ENCODE measurements at regions not wholly inside any gene's neighbourhood (a gene's known extent, or its start where the extent isn't known, plus 50 kb on each side); places are given as distances from the start of the nearest gene placed in this dataset.

DNA sequence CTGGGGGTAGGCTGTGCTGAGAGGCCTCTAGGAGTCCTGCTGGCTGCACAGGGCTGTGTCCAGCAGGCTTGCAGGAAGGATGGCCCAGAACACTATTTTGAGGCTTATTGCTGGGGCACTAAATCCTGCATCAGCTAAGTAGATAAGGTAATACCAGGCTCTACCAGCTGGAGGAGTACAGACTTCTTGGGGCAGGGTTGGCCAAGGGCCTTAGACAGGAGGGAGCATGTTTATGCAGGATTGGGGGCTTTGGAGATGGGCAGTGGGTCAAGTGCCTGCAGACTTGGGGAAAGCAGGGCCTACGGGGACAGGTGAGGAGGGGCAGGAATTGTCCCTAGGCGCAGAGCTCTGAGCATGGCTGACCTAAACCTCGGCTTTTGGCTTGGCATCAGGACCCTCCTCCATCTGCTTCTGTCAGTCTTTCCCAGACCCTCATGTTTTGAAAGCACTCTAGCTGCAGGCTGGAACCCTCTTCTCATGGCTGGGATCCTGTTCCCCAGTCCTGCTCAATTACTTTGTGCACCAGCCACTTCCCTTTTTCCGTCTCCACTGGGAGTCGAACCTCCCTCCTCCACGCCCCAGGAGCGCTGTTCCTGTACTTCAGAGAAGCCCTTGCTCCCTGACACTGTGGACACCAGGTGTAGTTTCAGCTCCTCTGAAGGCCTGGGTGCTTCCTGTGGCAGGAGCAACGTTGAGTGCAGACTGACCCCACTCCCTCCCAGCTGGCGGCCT is 61.0 kb upstream of the SPTLC1 start:
- Histone ChIP-seq H3K14ac (ENCODE audit: low read length) (peak overlapping the region; percentile 0), H3K4me1 (ENCODE audit: control insufficient read depth in 2 of 2, insufficient read depth in 1 of 2, low read depth in 1 of 2, low read length in 2 of 2) (peaks cover 0 to 9% of the 10 kb centered on the region in 2 donors), H2BK12ac (ENCODE audit: low read length) (no peak overlapping the region), H3K4ac (ENCODE audit: low read length) (no peak overlapping the region), H4K91ac (ENCODE audit: low read depth, low read length, poor library complexity) (no peak overlapping the region), H2BK5ac (ENCODE audit: low read length) (no peak overlapping the region), H3K4me3 (ENCODE audit: low read length in 2 of 2) (no peak overlapping the region), H3K9ac (ENCODE audit: low read depth, low read length, poor library complexity) (no peak overlapping the region), H3K27me3 (ENCODE audit: control insufficient read depth in 3 of 3, insufficient read depth in 3 of 3, low read depth in 1 of 3, low read length in 3 of 3) (peaks cover 0 to 14% (median 0%) of the 10 kb centered on the region in 3 experiments), H3K9me3 (replicated peaks in 1 of 2; ENCODE audit: control insufficient read depth in 2 of 2, insufficient read depth in 1 of 2, low read depth in 1 of 2, low read length in 2 of 2) (peaks cover 2 to 9% of the 10 kb centered on the region in 2 donors), H3K27ac (replicated peaks; ENCODE audit: low read length) (no peak overlapping the region), H4K8ac (ENCODE audit: low read depth, low read length) (no peak overlapping the region), H2BK120ac (ENCODE audit: low read depth, low read length) (no peak overlapping the region), H3K18ac (ENCODE audit: low read length) (peak overlapping the region; percentile 69), H3K36me3 (replicated peaks in 1 of 2; ENCODE audit: control insufficient read depth in 2 of 2, insufficient read depth in 2 of 2, low read length in 2 of 2) (no peaks in the 10 kb centered on the region), H2AK5ac (ENCODE audit: low read depth, low read length) (peak overlapping the region; percentile 48), H2AFZ (ENCODE audit: low read length) (peak overlapping the region; percentile 64), H2BK15ac (ENCODE audit: low read length) (no peak overlapping the region), H3K79me1 (ENCODE audit: low read depth, low read length) (no peaks in the 10 kb centered on the region), H3K23ac (ENCODE audit: low read depth, low read length, poor library complexity) (no peak overlapping the region), H3K4me2 (ENCODE audit: insufficient read depth, low read length, poor library complexity, severe bottlenecking) (no peak overlapping the region)
- DNase-seq (ENCODE audit: low spot score), result no peak
- WGBS, 2 donors (ENCODE audit: extremely low coverage in 2 of 2, insufficient read length in 2 of 2, insufficient replicate concordance in 1 of 2), result no CpG with 5 or more reads among the region's 9 CpGs

DNA sequence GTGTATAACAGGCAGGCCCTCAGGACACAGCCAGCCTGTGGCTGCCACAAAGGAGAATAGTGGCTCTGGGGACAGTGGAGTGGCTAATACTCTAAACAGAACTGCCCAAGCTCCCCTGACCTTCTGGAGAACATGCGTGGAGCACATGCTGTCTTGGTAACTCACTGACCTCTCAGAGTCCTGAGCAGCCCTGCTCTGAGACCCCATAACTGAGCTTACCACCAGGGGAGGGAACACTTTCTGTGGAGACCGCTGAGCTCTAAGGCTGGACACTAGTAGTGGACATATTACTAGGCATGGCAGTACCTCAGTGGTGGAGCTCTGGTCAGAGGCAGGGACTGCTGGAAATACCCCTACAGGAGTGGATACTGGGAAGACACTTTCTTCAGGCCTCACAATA is 60.2 kb upstream of the SPTLC1 start:
- H3K27me3 ChIP-seq (ENCODE audit: control insufficient read depth in 3 of 3, insufficient read depth in 3 of 3, low read depth in 1 of 3, low read length in 3 of 3), result peaks cover 0 to 14% (median 0%) of the 10 kb centered on the region in 3 experiments
- H3K4me2 ChIP-seq (ENCODE audit: insufficient read depth, low read length, poor library complexity, severe bottlenecking), result no peak overlapping the region
- no peak overlapping the region for H2AK5ac ChIP-seq (ENCODE audit: low read depth, low read length)
- H2BK5ac ChIP-seq (ENCODE audit: low read length), result no peak overlapping the region
- no peak overlapping the region for H2AFZ ChIP-seq (ENCODE audit: low read length)
- H3K14ac ChIP-seq (ENCODE audit: low read length), result no peak overlapping the region
- no peak for DNase-seq (ENCODE audit: low spot score)
- H2BK120ac ChIP-seq (ENCODE audit: low read depth, low read length), result no peak overlapping the region
- no peaks in the 10 kb centered on the region for H3K36me3 ChIP-seq (replicated peaks in 1 of 2; ENCODE audit: control insufficient read depth in 2 of 2, insufficient read depth in 2 of 2, low read length in 2 of 2)
- no peak overlapping the region for H4K8ac ChIP-seq (ENCODE audit: low read depth, low read length)
- H4K91ac ChIP-seq (ENCODE audit: low read depth, low read length, poor library complexity), result no peak overlapping the region
- WGBS, 2 donors (ENCODE audit: extremely low coverage in 2 of 2, insufficient read length in 2 of 2, insufficient replicate concordance in 1 of 2), result no CpG with 5 or more reads among the region's 2 CpGs
- peaks cover 0 to 9% of the 10 kb centered on the region in 2 donors for H3K4me1 ChIP-seq (ENCODE audit: control insufficient read depth in 2 of 2, insufficient read depth in 1 of 2, low read depth in 1 of 2, low read length in 2 of 2)
- peak overlapping the region; percentile 28 for H2BK15ac ChIP-seq (ENCODE audit: low read length)
- no peak overlapping the region for H3K4ac ChIP-seq (ENCODE audit: low read length)
- H3K27ac ChIP-seq (replicated peaks; ENCODE audit: low read length), result no peak overlapping the region
- H3K9ac ChIP-seq (ENCODE audit: low read depth, low read length, poor library complexity), result no peak overlapping the region
- H3K79me1 ChIP-seq (ENCODE audit: low read depth, low read length), result no peaks in the 10 kb centered on the region
- H3K18ac ChIP-seq (ENCODE audit: low read length), result no peak overlapping the region
- H2BK12ac ChIP-seq (ENCODE audit: low read length), result no peak overlapping the region
- peaks cover 2 to 9% of the 10 kb centered on the region in 2 donors for H3K9me3 ChIP-seq (replicated peaks in 1 of 2; ENCODE audit: control insufficient read depth in 2 of 2, insufficient read depth in 1 of 2, low read depth in 1 of 2, low read length in 2 of 2)
- H3K4me3 ChIP-seq (ENCODE audit: low read length in 2 of 2), result no peak overlapping the region
- H3K23ac ChIP-seq (ENCODE audit: low read depth, low read length, poor library complexity), result no peak overlapping the region

DNA sequence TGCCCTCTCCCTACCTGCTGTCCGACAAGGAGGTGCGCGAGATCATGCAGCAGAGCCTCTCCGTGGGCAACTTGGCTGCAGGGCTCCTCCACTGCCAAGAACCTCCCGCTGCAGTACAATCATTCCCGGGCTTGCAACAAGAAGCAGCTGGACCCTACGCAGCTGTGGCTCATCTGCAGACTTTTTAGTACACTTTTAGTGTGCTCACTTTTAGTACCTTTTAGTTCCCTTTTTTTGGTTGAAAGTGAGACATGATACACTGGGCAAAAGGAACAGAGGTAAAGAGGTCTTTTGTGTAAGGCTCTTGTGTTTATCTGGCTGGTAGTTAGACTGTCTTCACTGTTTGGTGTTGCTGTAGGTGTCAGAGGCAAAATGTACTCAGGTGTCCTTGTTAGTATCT is 58.1 kb upstream of the SPTLC1 start:
- Histone ChIP-seq H2BK5ac (ENCODE audit: low read length) (no peak overlapping the region), H3K36me3 (replicated peaks in 1 of 2; ENCODE audit: control insufficient read depth in 2 of 2, insufficient read depth in 2 of 2, low read length in 2 of 2) (no peaks in the 10 kb centered on the region), H3K4me3 (ENCODE audit: low read length in 2 of 2) (no peak overlapping the region), H3K4me1 (ENCODE audit: control insufficient read depth in 2 of 2, insufficient read depth in 1 of 2, low read depth in 1 of 2, low read length in 2 of 2) (peaks cover 0 to 9% of the 10 kb centered on the region in 2 donors), H3K27ac (replicated peaks; ENCODE audit: low read length) (no peak overlapping the region), H3K4me2 (ENCODE audit: insufficient read depth, low read length, poor library complexity, severe bottlenecking) (no peak overlapping the region), H3K9ac (ENCODE audit: low read depth, low read length, poor library complexity) (no peak overlapping the region), H3K9me3 (replicated peaks in 1 of 2; ENCODE audit: control insufficient read depth in 2 of 2, insufficient read depth in 1 of 2, low read depth in 1 of 2, low read length in 2 of 2) (peaks cover 2 to 9% of the 10 kb centered on the region in 2 donors), H2BK12ac (ENCODE audit: low read length) (no peak overlapping the region), H4K8ac (ENCODE audit: low read depth, low read length) (no peak overlapping the region), H3K14ac (ENCODE audit: low read length) (no peak overlapping the region), H2AFZ (ENCODE audit: low read length) (no peak overlapping the region), H3K79me1 (ENCODE audit: low read depth, low read length) (no peaks in the 10 kb centered on the region), H3K27me3 (ENCODE audit: control insufficient read depth in 3 of 3, insufficient read depth in 3 of 3, low read depth in 1 of 3, low read length in 3 of 3) (peaks cover 0 to 8% (median 0%) of the 10 kb centered on the region in 3 experiments), H2AK5ac (ENCODE audit: low read depth, low read length) (no peak overlapping the region), H3K18ac (ENCODE audit: low read length) (no peak overlapping the region), H2BK120ac (ENCODE audit: low read depth, low read length) (no peak overlapping the region), H3K23ac (ENCODE audit: low read depth, low read length, poor library complexity) (no peak overlapping the region), H4K91ac (ENCODE audit: low read depth, low read length, poor library complexity) (no peak overlapping the region), H3K4ac (ENCODE audit: low read length) (no peak overlapping the region), H2BK15ac (ENCODE audit: low read length) (no peak overlapping the region)
- DNase-seq (ENCODE audit: low spot score), result no peak
- no CpG with 5 or more reads among the region's 7 CpGs for WGBS, 2 donors (ENCODE audit: extremely low coverage in 2 of 2, insufficient read length in 2 of 2, insufficient replicate concordance in 1 of 2)

DNA sequence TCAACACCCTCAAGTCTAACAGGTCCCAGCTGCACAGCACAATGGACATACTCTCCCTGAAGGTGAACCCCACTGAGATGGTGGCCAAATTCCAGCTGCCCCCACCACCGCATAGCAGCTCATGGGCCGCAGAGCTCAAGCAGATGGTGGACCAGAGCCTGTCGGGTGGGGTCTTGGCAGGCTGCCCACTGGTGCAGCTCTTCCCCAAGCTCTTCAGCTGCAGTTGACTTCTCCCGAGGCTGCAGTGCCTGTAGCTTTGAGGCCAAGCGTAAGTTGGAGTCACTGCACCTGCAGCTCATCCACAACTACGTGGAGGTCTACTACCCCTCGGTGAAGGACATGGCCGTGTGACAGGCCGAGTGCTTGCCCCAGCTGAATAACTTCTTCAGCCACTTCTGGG is 56.6 kb upstream of the SPTLC1 start:
- Histone ChIP-seq H3K27me3 (ENCODE audit: control insufficient read depth in 3 of 3, insufficient read depth in 3 of 3, low read depth in 1 of 3, low read length in 3 of 3) (peaks cover 0 to 8% (median 0%) of the 10 kb centered on the region in 3 experiments), H2AK5ac (ENCODE audit: low read depth, low read length) (peak overlapping the region; percentile 31), H3K27ac (replicated peaks; ENCODE audit: low read length) (no peak overlapping the region), H2BK15ac (ENCODE audit: low read length) (peak overlapping the region; percentile 30), H2BK12ac (ENCODE audit: low read length) (peak overlapping the region; percentile 34), H3K9ac (ENCODE audit: low read depth, low read length, poor library complexity) (no peak overlapping the region), H3K14ac (ENCODE audit: low read length) (no peak overlapping the region), H4K8ac (ENCODE audit: low read depth, low read length) (no peak overlapping the region), H2BK120ac (ENCODE audit: low read depth, low read length) (no peak overlapping the region), H3K4me1 (ENCODE audit: control insufficient read depth in 2 of 2, insufficient read depth in 1 of 2, low read depth in 1 of 2, low read length in 2 of 2) (peaks cover 0 to 6% of the 10 kb centered on the region in 2 donors), H3K23ac (ENCODE audit: low read depth, low read length, poor library complexity) (no peak overlapping the region), H3K18ac (ENCODE audit: low read length) (no peak overlapping the region), H3K9me3 (replicated peaks in 1 of 2; ENCODE audit: control insufficient read depth in 2 of 2, insufficient read depth in 1 of 2, low read depth in 1 of 2, low read length in 2 of 2) (peaks cover 2 to 9% of the 10 kb centered on the region in 2 donors), H3K79me1 (ENCODE audit: low read depth, low read length) (no peaks in the 10 kb centered on the region), H3K4ac (ENCODE audit: low read length) (no peak overlapping the region), H2BK5ac (ENCODE audit: low read length) (no peak overlapping the region), H4K91ac (ENCODE audit: low read depth, low read length, poor library complexity) (no peak overlapping the region), H3K4me2 (ENCODE audit: insufficient read depth, low read length, poor library complexity, severe bottlenecking) (no peak overlapping the region), H3K36me3 (replicated peaks in 1 of 2; ENCODE audit: control insufficient read depth in 2 of 2, insufficient read depth in 2 of 2, low read length in 2 of 2) (no peaks in the 10 kb centered on the region), H3K4me3 (ENCODE audit: low read length in 2 of 2) (no peak overlapping the region), H2AFZ (ENCODE audit: low read length) (no peak overlapping the region)
- no CpG with 5 or more reads among the region's 9 CpGs for WGBS, 2 donors (ENCODE audit: extremely low coverage in 2 of 2, insufficient read length in 2 of 2, insufficient replicate concordance in 1 of 2)
- no peak for DNase-seq (ENCODE audit: low spot score)

Measured in neuronal stem cell (in vitro differentiated cells).